Neural cell (in vitro differentiated cells): ENCODE measurements at regions not wholly inside any gene's neighbourhood (a gene's known extent, or its start where the extent isn't known, plus 50 kb on each side); places are given as distances from the start of the nearest gene placed in this dataset.

Experiments
- CTCF ChIP-seq: fragments of 450-650 bp; IDR thresholded peaks from 2 replicates; pipeline ENCODE4 v1.5.1; 2014; ENCODE audit warnings: antibody characterized with exemption, mild to moderate bottlenecking, moderate library complexity; ENCODE audit not compliant: poor library complexity, severe bottlenecking
- EP300 ChIP-seq: fragments of 450-650 bp; conservative IDR thresholded peaks from 2 replicates; pipeline ENCODE4 v1.6.1; 2014; ENCODE audit warnings: antibody characterized with exemption, mild to moderate bottlenecking, moderate library complexity; ENCODE audit not compliant: poor library complexity, severe bottlenecking
- EZH2 ChIP-seq: fragments of 200-600, 300-800 bp; shearing (Covaris generic), sonication (generic); IDR thresholded peaks from 2 replicates; pipeline ENCODE4 v1.6.1; 2014; ENCODE audit warnings: antibody characterized with exemption, low read length, borderline replicate concordance, mild to moderate bottlenecking; ENCODE audit not compliant: insufficient read depth, poor library complexity, severe bottlenecking
- MXI1 ChIP-seq: fragments of 450-650 bp; conservative IDR thresholded peaks from 2 replicates; pipeline ENCODE4 v1.6.1; 2014; ENCODE audit warnings: antibody characterized with exemption, mild to moderate bottlenecking; ENCODE audit not compliant: poor library complexity, severe bottlenecking
- POLR2AphosphoS5 ChIP-seq: IDR thresholded peaks from 2 replicates; pipeline ENCODE4 v1.6.1; 2012
- REST ChIP-seq: IDR thresholded peaks from 2 replicates; pipeline ENCODE4 v1.6.1; 2012; ENCODE audit warnings: borderline replicate concordance
- SMC3 ChIP-seq: fragments of 450-650 bp; conservative IDR thresholded peaks from 2 replicates; pipeline ENCODE4 v1.6.1; 2014; ENCODE audit warnings: antibody characterized with exemption, mild to moderate bottlenecking, moderate library complexity; ENCODE audit not compliant: poor library complexity
- TAF1 ChIP-seq: IDR thresholded peaks from 2 replicates; pipeline ENCODE4 v1.6.1; 2012; ENCODE audit warnings: low read depth

- TF ChIP-seq POLR2AphosphoS5 (no peak), CTCF (no peak), REST (no peak), TAF1 (no peak), EZH2 (no peak), SMC3 (no peak), EP300 (no peak), MXI1 (no peak)
These were observed 51.2 kb upstream of the FOXB1 start for GRCh38 chr15:59952960-59953359.
